HEK293 (cell line): ENCODE measurements at regions not wholly inside any gene's neighbourhood (a gene's known extent, or its start where the extent isn't known, plus 50 kb on each side); places are given as distances from the start of the nearest gene placed in this dataset.

Source experiments
- CTCF ChIA-PET: fragments of 350-600 bp; formaldehyde crosslinking; extraction: SDS; loops from one replicate; lab custom pipeline; 2021; ENCODE audit warnings: antibody characterized with exemption; lab: Yijun Ruan, JAX
- POLR2A ChIA-PET: fragments of 300-600 bp; formaldehyde crosslinking; extraction: SDS; loops from one replicate; lab custom pipeline; 2020; ENCODE audit warnings: antibody characterized with exemption, inconsistent platforms; lab: Yijun Ruan, JAX
- H3K27ac ChIP-seq: fragments of 200-500 bp; sonication (Bioruptor generic); 2 replicates; pipeline ENCODE4 v1.5.1; 2014; ENCODE audit warnings: low read depth, low read length, control low read depth, inconsistent platforms; ENCODE audit errors: extremely low read depth
- H3K36me3 ChIP-seq, 2 experiments: fragments of 200-500 bp in 1 of 2; sonication (Bioruptor generic) in 1 of 2; 1 replicate in 1 of 2; 2 replicates in 1 of 2; pipeline ENCODE4 v1.5.1; 2014 to 2017; ENCODE audit warnings: inconsistent platforms in 2 of 2, low read length in 2 of 2; ENCODE audit not compliant: control insufficient read depth in 2 of 2, insufficient read depth in 1 of 2
- H3K4me1 ChIP-seq: fragments of 200-500 bp; sonication (Bioruptor generic); 2 replicates; pipeline ENCODE4 v1.5.1; 2014; ENCODE audit warnings: mild to moderate bottlenecking, low read length, inconsistent platforms; ENCODE audit not compliant: control insufficient read depth, insufficient read depth
- H3K4me3 ChIP-seq: 2 replicates; pipeline ENCODE4 v1.5.1; 2011; ENCODE audit warnings: low read depth, mild to moderate bottlenecking, control low read depth, low read length, moderate library complexity
- H3K9me3 ChIP-seq: fragments of 200-500 bp; sonication (Bioruptor generic); 2 replicates; pipeline ENCODE4 v1.5.1; 2014; ENCODE audit warnings: low read depth, low read length, inconsistent platforms; ENCODE audit not compliant: control insufficient read depth, insufficient read depth
- AEBP2 ChIP-seq: fragments of 450-650 bp; formaldehyde crosslinking; IDR thresholded peaks from 2 replicates; pipeline ENCODE4 v1.5.1; 2016; ENCODE audit warnings: missing biosample characterization, missing genetic modification characterization, borderline replicate concordance
- ATF2 ChIP-seq: fragments of 450-650 bp; formaldehyde crosslinking; IDR thresholded peaks from 2 replicates; pipeline ENCODE4 v1.5.1; 2016; ENCODE audit warnings: missing biosample characterization, missing genetic modification characterization, low read depth
- ELK4 ChIP-seq: IDR thresholded peaks from 2 replicates; pipeline ENCODE4 v1.6.1; 2011; ENCODE audit warnings: mild to moderate bottlenecking, low read depth, low read length, borderline replicate concordance
- HOXD13 ChIP-seq: sonication (generic); formaldehyde crosslinking; IDR thresholded peaks from 2 replicates; pipeline ENCODE4 v1.8.0; 2022; ENCODE audit warnings: missing genetic modification reagents, borderline replicate concordance
- ZBTB1 ChIP-seq: fragments of 450-650 bp; formaldehyde crosslinking; IDR thresholded peaks from 2 replicates; pipeline ENCODE4 v1.5.1; 2016; ENCODE audit warnings: missing biosample characterization, missing genetic modification characterization
- ZBTB20 ChIP-seq: fragments of 450-650 bp; formaldehyde crosslinking; IDR thresholded peaks from 2 replicates; pipeline ENCODE4 v1.5.1; 2016; ENCODE audit warnings: missing biosample characterization, missing genetic modification characterization
- ZNF148 ChIP-seq: fragments of 450-650 bp; formaldehyde crosslinking; IDR thresholded peaks from 2 replicates; pipeline ENCODE4 v1.5.0; 2017; ENCODE audit warnings: missing biosample characterization, missing genetic modification characterization, borderline replicate concordance
- ZNF184 ChIP-seq: fragments of 450-650 bp; IDR thresholded peaks from 2 replicates; pipeline ENCODE4 v1.5.1; 2018; ENCODE audit warnings: missing biosample characterization, mild to moderate bottlenecking, missing genetic modification characterization
- ZNF341 ChIP-seq: fragments of 450-650 bp; formaldehyde crosslinking; IDR thresholded peaks from 2 replicates; pipeline ENCODE4; 2016; ENCODE audit warnings: low read depth, missing biosample characterization, missing genetic modification characterization
- ZNF529 ChIP-seq: fragments of 450-650 bp; formaldehyde crosslinking; IDR thresholded peaks from 2 replicates; pipeline ENCODE4 v1.5.1; 2017; ENCODE audit warnings: missing genetic modification characterization, missing biosample characterization; ENCODE audit not compliant: insufficient replicate concordance
- ZNF843 ChIP-seq: fragments of 450-650 bp; formaldehyde crosslinking; IDR thresholded peaks from 2 replicates; pipeline ENCODE4 v1.5.1; 2016; ENCODE audit warnings: missing biosample characterization, missing genetic modification characterization
- ZSCAN5A ChIP-seq: fragments of 450-650 bp; formaldehyde crosslinking; IDR thresholded peaks from 2 replicates; pipeline ENCODE4 v1.5.1; 2016; ENCODE audit warnings: missing biosample characterization, missing genetic modification characterization

GRCh38 chr2:64228918-64229317, 84.7 kb upstream of the PELI1 start:
- H3K36me3 ChIP-seq: no peaks in the 10 kb centered on the region
- CTCF ChIA-PET: no interaction called here
- no peak for TF ChIP-seq ZNF529 (tag by site-specific recombination)
- peaks cover 3% of the 10 kb centered on the region; the same call in 1 of the 2 replicates for H3K4me1 ChIP-seq
- H3K9me3 ChIP-seq: no peaks in the 10 kb centered on the region
- H3K27ac ChIP-seq: no peak overlapping the region
- POLR2A ChIA-PET: no interaction called here
- H3K4me3 ChIP-seq: no peak overlapping the region

- H3K4me3 ChIP-seq: no peak overlapping the region
- no peaks in the 10 kb centered on the region for H3K9me3 ChIP-seq
- ChIA-PET POLR2A (no interaction called here), CTCF (interaction anchor here (0.5 to 1.1 kb wide), 2 partner anchors 16 to 158 kb away, joined by 3 to 4 read pairs; no protein-coding TSS in a partner anchor)
- H3K4me1 ChIP-seq: peaks cover 3% of the 10 kb centered on the region; the same call in 1 of the 2 replicates
- TF ChIP-seq AEBP2 (tag by site-specific recombination): no peak
- TF ChIP-seq ELK4: no peak
- no peak for TF ChIP-seq ZNF184 (tag by site-specific recombination)
- no peak for TF ChIP-seq ZNF843 (tag by site-specific recombination)
- TF ChIP-seq HOXD13: no peak
- no peak for TF ChIP-seq ZNF148 (tag by site-specific recombination)
- TF ChIP-seq ZNF341 (tag by site-specific recombination): no peak
- TF ChIP-seq ZBTB1: no peak
- no peak for TF ChIP-seq ZSCAN5A (tag by site-specific recombination)
- TF ChIP-seq, all 188 proteins: peak for 0
- Histone ChIP-seq H3K27ac (no peak overlapping the region), H3K36me3 (no peaks in the 10 kb centered on the region)
These were observed 86.3 kb upstream of the PELI1 start for GRCh38 chr2:64230540-64230939.

- H3K27ac ChIP-seq: no peak overlapping the region
- POLR2A ChIA-PET: no interaction called here
- H3K9me3 ChIP-seq: no peaks in the 10 kb centered on the region
- peaks cover under 1% of the 10 kb centered on the region; the same call in 1 of the 2 replicates for H3K4me1 ChIP-seq
- no peak overlapping the region for H3K4me3 ChIP-seq
- TF ChIP-seq ATF2 (tag by site-specific recombination) (no peak), ZBTB20 (tag by site-specific recombination) (peak; percentile 54)
- no peaks in the 10 kb centered on the region for H3K36me3 ChIP-seq
- CTCF ChIA-PET: no interaction called here
These were observed 88.0 kb upstream of the PELI1 start for GRCh38 chr2:64232266-64232665.
